ENCODE measurements at regions not wholly inside any gene's neighbourhood (a gene's known extent, or its start where the extent isn't known, plus 50 kb on each side); places are given as distances from the start of the nearest gene placed in this dataset.

DNA sequence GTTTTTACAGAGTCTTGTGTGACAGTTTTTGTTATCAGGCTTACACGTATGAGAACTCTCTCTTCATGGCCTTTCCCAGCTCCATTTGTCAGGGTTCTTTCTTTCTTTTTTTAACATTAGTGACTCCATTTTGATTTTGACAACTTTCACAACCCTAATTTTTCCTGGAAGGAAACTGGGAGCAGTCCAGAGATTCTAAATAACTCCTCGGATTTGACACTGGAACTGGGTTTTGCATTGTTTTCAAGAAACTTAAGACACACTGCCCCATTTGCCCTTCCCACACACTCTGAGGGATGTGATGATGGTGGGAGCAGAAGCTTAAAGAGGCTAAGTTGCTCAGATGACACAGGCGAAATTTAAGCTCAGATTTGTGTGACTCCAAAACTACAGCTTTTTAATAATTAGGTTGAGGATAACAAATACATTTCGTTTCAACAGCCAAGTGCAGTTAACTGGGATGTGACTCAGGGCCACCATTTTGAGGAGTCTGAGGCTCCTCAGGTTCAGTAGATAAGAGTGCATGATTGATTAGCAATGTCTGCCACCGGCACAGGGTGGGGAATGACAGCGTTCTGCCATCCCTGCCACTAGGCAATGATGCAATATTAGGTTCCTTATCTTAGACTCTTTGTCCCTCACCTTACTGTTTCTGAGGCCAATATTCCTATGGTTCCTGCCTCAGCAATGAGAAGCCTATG, 95.1 kb upstream of the ATP1A1 start:
- ChIA-PET CTCF (no interaction called here), POLR2A (no interaction called here)
- no peak overlapping the region for H3K4me3 ChIP-seq (ENCODE audit: low read depth, low read length)
- no peak overlapping the region for H3K27ac ChIP-seq (ENCODE audit: low read depth, low read length)
- no peaks in the 10 kb centered on the region for H3K27me3 ChIP-seq (ENCODE audit: control insufficient read depth, insufficient read depth, low read length)
- TF ChIP-seq, protein P1, sequence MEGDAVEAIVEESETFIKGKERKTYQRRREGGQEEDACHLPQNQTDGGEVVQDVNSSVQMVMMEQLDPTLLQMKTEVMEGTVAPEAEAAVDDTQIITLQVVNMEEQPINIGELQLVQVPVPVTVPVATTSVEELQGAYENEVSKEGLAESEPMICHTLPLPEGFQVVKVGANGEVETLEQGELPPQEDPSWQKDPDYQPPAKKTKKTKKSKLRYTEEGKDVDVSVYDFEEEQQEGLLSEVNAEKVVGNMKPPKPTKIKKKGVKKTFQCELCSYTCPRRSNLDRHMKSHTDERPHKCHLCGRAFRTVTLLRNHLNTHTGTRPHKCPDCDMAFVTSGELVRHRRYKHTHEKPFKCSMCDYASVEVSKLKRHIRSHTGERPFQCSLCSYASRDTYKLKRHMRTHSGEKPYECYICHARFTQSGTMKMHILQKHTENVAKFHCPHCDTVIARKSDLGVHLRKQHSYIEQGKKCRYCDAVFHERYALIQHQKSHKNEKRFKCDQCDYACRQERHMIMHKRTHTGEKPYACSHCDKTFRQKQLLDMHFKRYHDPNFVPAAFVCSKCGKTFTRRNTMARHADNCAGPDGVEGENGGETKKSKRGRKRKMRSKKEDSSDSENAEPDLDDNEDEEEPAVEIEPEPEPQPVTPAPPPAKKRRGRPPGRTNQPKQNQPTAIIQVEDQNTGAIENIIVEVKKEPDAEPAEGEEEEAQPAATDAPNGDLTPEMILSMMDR (IDR thresholded peaks at IDR 0.05; ENCODE audit: low read depth, low read length): no peak
- H3K9me3 ChIP-seq (ENCODE audit: control insufficient read depth, insufficient read depth, low read length): no peaks in the 10 kb centered on the region
- DNase-seq (ENCODE audit: low read depth, low spot score): no peak

DNA sequence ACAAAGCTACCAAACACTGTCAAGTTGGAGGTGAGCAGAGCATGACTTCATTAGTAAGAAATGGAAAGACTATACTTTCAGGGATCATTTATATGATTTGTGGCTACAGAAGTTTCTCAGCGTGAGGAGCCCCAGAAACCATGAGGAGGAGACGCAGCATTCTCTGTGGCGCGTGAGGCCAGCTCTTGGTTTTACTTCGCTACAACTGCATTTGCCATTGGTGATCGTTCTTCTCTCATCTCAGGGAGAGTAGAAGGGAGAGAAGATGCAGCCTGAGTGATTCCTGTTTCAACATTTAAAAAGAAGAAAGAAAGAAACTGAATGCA, 94.5 kb upstream of the ATP1A1 start:
- H3K27ac ChIP-seq (ENCODE audit: low read depth, low read length): no peak overlapping the region
- TF ChIP-seq, protein P1 (IDR thresholded peaks at IDR 0.05; ENCODE audit: low read depth, low read length): no peak
- no peak for DNase-seq (ENCODE audit: low read depth, low spot score)
- H3K4me3 ChIP-seq (ENCODE audit: low read depth, low read length): no peak overlapping the region
- no peaks in the 10 kb centered on the region for H3K9me3 ChIP-seq (ENCODE audit: control insufficient read depth, insufficient read depth, low read length)
- CTCF ChIA-PET: no interaction called here
- no peaks in the 10 kb centered on the region for H3K27me3 ChIP-seq (ENCODE audit: control insufficient read depth, insufficient read depth, low read length)
- POLR2A ChIA-PET: no interaction called here

DNA sequence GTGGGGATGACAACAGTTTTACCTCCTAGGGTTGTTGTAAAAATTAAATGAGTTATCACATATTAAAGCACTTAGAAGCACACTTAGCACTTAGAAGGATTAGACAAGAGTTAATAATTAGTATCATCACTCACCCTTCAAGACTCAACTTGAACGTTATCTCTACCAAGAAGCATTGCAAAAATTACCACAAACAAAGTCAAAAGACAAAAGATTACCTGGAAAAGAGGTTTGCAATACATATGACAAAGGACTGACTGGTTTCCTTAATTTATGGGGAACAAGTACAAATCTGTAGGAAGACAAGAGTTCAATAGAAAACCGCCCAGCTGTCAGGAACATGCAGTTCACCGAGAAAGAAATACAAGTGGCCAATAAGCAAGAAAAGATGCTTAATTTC, 93.3 kb upstream of the ATP1A1 start:
- ChIA-PET POLR2A (no interaction called here), CTCF (no interaction called here)
- H3K27me3 ChIP-seq (ENCODE audit: control insufficient read depth, insufficient read depth, low read length): no peaks in the 10 kb centered on the region
- TF ChIP-seq, protein P1 (IDR thresholded peaks at IDR 0.05; ENCODE audit: low read depth, low read length): no peak
- no peaks in the 10 kb centered on the region for H3K9me3 ChIP-seq (ENCODE audit: control insufficient read depth, insufficient read depth, low read length)
- H3K27ac ChIP-seq (ENCODE audit: low read depth, low read length): no peak overlapping the region
- DNase-seq (ENCODE audit: low read depth, low spot score): no peak
- H3K4me3 ChIP-seq (ENCODE audit: low read depth, low read length): no peak overlapping the region

DNA sequence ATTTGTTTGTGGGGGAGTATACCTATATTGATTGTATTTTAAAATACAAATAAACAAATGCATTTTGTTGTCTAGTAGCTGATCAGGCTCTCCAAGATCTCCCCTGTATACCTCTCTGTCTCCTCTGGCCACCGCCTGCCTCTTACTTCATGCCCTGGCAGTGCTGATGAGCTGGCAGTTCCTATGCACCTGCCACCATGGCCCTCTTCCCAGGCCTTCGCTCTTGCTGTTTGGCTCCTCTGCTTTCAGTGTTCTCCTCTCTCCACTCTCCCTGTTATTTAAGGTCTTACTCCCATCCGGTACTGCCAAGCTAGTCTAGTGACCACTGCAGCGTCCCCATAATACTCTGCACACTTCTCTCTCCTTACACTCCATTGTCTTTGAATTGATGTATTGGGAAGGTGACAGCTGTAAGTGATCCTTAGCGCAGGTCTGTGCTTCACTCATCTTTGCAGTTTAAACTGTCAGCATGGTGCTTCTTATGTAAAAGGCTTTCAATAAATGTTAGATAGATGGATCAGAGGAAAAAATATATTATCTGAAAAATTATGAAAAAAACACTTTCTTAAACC, 88.1 kb upstream of the ATP1A1 start:
- ChIA-PET CTCF (interaction anchor here (1.8 kb wide), 1 partner anchor 200 kb away, joined by 6 read pairs; no protein-coding TSS in a partner anchor), POLR2A (no interaction called here)
- TF ChIP-seq, protein P1 (IDR thresholded peaks at IDR 0.05; ENCODE audit: low read depth, low read length): no peak
- H3K27ac ChIP-seq (ENCODE audit: low read depth, low read length): no peak overlapping the region
- no peak for DNase-seq (ENCODE audit: low read depth, low spot score)
- no peaks in the 10 kb centered on the region for H3K27me3 ChIP-seq (ENCODE audit: control insufficient read depth, insufficient read depth, low read length)
- no peaks in the 10 kb centered on the region for H3K9me3 ChIP-seq (ENCODE audit: control insufficient read depth, insufficient read depth, low read length)
- no peak overlapping the region for H3K4me3 ChIP-seq (ENCODE audit: low read depth, low read length)

DNA sequence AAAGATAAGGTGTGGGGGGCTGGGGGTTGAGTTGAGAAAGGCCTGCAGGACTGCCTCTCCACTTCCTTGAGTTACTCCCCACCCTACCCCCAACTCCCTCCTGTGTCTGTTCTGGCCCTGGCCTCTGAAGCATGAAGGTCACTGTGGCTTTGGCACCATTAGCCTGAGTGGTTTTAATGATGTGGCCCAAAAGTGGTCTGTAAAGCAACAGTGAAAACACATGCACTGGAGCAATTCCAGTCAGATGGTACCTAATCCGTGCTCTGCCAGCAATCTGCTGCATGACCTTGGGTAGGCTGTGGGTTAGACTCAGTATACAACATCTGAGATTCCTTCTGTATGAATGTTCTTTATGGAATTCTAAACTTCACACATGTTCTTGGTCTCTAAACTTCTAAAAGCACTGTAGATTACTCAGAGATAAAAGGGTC, 86.5 kb upstream of the ATP1A1 start:
- POLR2A ChIA-PET: no interaction called here
- Histone ChIP-seq H3K27ac (ENCODE audit: low read depth, low read length) (no peak overlapping the region), H3K4me3 (ENCODE audit: low read depth, low read length) (no peak overlapping the region), H3K9me3 (ENCODE audit: control insufficient read depth, insufficient read depth, low read length) (no peaks in the 10 kb centered on the region), H3K27me3 (ENCODE audit: control insufficient read depth, insufficient read depth, low read length) (peaks cover 2% of the 10 kb centered on the region)
- DNase-seq (ENCODE audit: low read depth, low spot score): no peak
- CTCF ChIA-PET: interaction anchor here (0.6 kb wide), 1 partner anchor 1144 kb away, joined by 5 read pairs; no protein-coding TSS in a partner anchor
- TF ChIP-seq, protein P1 (IDR thresholded peaks at IDR 0.05; ENCODE audit: low read depth, low read length): no peak
